HG02973 (cell line): ENCODE measurements at regions not wholly inside any gene's neighbourhood (a gene's known extent, or its start where the extent isn't known, plus 50 kb on each side); places are given as distances from the start of the nearest gene placed in this dataset.

Experiments
- ATAC-seq: cut with Tn5 transposase; IDR thresholded peaks from one replicate; pipeline ENCODE4 v1.9.1; 2021; ENCODE audit warnings: moderate library complexity; ENCODE audit not compliant: unreplicated experiment

DNA sequence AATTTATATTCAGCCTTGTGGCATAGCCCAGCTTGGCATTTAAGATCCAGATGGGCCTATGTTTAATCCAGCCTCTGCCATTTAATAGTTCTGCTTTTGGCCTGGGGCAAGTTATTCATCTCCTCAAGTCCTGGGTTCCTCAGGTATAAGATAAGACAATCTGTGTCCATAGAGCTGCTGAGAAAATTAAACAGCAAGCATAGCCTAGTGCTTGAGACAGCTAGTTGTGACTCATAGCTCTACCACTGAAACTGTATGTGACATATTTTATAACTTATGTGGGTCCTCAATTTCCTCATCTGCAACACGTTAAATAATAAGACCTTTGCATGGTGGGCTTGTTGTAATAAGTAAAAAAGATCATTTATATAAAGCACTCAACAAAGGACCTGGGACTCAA, 53.3 kb upstream of the ATP10B start:
- ATAC-seq, result no peak

GRCh38 chr5:160904591-160904990, 52.6 kb upstream of the ATP10B start:
- ATAC-seq, result no peak

- ATAC-seq, result no peak
Observed at GRCh38 chr5:160903551-160903950, 51.5 kb upstream of the ATP10B start.

DNA sequence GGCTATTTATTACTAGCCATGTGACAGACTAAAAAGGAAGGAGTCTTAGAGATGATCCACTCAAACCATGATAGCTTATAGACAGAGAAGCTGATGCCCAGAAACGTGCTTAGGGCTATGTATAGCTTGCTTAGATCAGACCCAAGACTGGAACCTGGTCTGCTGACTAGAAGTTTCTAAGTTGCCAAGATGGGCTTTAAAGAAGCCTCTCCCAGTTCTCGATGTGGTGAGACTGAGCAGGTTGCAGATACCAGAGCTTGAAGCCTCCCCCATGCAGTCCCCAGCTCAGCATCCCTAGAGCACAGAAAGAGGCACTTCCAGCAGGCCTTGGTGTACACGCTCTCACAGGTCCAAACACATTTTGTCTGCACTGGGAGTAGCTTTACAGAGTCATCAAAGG, 51.1 kb upstream of the ATP10B start:
- no peak for ATAC-seq
